HG03565 (cell line): ENCODE measurements at regions not wholly inside any gene's neighbourhood (a gene's known extent, or its start where the extent isn't known, plus 50 kb on each side); places are given as distances from the start of the nearest gene placed in this dataset.

Experiments
- ATAC-seq: cut with Tn5 transposase; IDR thresholded peaks from one replicate; pipeline ENCODE4 v1.9.1; 2021; ENCODE audit warnings: mild to moderate bottlenecking, moderate library complexity; ENCODE audit not compliant: unreplicated experiment

DNA sequence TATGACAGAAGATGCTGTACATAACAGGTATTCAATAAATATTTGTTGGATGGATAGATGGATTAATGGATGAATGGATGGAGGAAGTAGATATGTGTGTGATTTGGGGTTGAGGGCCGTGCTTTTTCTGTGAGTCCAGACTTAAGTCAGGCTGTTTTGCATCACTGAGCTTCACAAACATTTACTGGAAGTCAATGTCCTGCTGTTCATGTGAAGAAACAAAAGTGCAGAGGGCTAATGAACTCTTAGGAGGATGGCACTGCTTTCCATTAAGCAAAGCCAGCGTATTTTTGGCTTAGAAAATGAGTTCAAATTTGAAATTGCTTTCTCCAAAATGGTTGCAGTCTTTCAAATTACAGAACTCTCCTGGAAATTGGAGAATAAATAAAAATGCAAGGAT lies 260.6 kb upstream of the SASH1 start:
- ATAC-seq = no peak

- no peak for ATAC-seq
Measured at GRCh38 chr6:148082696-148083095, 259.9 kb upstream of the SASH1 start.

DNA sequence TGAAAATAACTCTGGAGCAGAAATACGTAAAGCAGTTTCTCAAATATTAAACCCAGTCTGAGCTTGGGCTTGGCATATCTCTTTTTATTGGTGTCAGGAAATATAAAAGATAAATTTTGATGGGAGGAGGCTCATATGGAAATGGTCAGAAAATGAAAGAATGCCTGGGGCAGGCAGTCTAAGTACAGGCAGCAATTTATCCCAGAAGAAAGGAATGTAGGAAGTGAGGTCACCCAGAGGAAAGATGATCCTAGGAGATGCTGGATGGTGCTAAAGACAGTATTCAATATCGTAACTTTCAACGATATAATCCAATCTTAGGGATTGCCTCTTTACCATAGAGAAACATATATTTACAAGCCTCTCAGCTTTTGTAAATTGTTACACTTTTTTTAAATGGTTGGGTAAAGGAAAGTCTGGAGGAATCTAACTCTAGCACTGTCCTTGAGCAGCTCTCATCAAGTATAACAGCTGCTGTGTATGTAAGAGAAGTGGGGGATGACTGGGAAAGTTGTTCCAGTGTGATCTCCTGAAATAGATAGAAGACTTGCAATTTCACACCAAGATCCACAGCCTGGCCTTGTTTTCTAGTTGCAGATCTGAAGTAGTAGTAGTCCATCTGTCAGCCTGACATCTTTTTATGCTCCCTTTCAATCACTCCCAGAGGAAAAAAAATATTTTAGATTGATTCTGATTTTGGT lies 256.9 kb upstream of the SASH1 start:
- peak; percentile 6 for ATAC-seq

DNA sequence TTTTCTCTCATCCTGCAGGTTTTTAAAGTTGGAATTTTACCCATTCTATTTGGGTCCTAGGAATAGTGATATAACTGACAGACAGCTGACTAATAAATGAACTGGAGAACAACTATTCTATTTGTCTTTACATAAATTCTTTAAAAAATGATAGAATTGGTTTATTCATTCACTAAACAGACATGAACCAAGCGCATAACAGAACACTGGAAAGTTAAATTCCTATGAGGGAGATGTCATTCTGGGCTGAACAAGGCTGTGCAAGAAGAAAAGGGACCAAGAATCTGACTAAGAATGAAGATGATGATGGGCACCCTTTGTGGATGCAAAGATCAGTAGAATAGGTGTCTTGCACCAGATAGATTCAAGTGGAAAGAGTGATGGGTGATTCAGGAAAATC lies 256.3 kb upstream of the SASH1 start:
- no peak for ATAC-seq

DNA sequence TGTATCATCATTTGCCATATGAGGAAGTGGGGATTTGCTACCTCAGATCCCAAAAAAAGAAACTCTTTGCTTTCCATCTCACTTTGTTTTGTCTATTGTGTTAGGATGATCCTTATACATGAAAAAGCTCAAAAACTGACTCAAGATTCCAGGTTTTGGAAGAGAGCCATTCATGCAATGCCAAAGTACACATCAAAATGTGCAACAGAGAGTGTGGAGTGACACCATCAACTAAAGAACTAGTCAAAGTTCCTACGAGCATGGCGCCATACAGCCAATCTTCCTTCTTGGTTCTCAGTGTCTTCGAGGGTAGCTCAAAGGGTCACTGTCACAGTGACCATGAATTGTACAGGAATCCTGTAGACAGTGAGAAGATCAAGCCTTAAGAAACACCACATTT lies 255.8 kb upstream of the SASH1 start:
- ATAC-seq = no peak

- no peak for ATAC-seq
Measured at GRCh38 chr6:148087659-148088058, 255.0 kb upstream of the SASH1 start.

DNA sequence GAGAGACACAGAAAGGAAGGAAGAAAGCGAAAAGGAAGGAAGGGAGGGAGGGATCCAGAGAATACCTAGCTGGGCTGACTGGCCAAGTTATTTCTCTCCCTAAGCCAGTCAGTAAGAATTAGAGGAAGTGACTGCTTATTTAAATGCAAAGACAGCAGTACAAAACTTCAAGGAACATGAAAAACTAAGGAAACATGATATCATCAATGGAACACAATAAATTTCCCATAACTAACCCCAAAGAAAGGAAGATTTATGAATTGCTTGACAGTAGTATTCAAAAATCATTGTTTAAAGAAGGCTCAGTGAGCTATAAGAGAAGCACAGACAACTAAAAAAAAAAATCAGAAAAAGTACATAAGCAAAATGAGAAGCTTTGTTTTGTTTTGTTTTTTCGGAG lies 252.3 kb upstream of the SASH1 start:
- no peak for ATAC-seq

DNA sequence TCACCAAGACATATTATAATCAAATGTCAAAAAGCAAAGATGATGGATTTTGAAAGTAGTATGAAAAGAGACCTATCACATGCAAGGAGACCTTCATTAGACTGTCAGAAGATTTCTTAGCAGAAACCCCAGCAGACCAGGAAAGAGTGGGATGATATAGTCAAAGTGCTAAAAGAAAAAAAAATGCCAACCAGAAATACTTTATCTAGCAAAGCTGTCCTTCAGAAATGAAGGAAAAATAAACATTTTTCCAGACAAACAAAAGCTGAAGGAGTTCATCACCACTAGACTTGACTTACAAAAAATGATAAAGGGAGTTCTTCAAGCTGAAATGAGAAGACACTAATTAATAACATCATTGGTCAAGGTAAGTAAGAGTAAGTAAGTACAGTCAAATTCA lies 251.2 kb upstream of the SASH1 start:
- no peak for ATAC-seq

- no peak for ATAC-seq
Measured at GRCh38 chr6:148103436-148103835, 239.2 kb upstream of the SASH1 start.

- no peak for ATAC-seq
Measured at GRCh38 chr6:148104131-148104530, 238.5 kb upstream of the SASH1 start.

DNA sequence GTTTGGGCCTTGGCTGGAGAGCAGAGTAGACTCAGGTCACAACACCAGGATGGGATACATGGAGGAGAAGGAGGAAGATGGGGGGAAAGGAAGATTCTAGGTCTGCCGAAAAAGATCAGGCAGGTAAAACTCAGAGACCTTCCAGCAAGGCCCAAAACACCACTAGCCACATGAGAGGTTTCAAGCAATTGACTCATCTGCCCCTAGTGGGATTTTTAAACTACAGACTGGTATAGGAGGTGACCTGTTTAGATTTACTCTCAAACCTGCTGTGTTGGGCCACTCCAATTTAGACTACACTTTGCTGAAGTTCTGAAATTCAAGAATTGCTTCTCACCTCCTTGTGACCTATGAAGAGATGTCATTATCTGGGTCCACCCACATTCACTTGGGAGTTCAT lies 236.9 kb upstream of the SASH1 start:
- ATAC-seq = no peak

DNA sequence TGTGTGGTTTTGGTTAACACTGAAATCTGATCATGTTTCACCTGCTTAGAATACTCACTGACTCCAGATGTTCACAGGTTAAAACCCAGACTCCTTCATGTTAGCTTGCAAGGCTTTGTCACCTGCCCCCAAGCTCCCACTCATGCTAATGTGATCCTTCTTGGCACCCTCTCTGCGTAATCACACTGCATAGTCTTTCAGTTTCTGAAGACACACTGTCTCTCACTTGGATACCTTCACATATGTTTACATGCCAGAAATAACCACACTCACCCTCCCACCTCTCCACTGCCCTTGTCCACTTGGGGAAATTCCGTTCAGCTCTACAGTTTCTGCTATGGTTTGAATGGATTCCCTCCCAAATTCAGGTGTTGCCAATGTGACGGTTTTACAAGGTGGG lies 234.7 kb upstream of the SASH1 start:
- no peak for ATAC-seq

GRCh38 chr6:148109732-148110131 lies 232.9 kb upstream of the SASH1 start:
- ATAC-seq = no peak

DNA sequence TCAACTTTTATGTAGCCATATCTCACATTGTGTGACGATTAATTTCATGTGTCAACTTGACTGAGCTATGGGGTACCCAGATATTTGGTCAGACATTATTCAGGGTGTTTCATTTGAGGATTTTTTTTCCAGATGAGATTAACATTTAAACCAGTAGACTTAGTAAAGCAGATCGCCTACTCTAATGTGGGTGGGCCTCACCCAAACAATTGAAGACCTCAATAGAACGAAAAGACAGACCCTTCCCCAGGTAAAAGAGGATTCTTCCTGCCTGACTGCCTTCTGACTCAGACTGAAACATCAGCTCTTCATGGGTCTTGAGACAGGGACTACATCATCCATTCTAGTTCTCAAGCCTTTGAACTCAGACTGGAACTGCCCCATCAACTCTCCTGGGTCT lies 231.7 kb upstream of the SASH1 start:
- ATAC-seq = no peak

DNA sequence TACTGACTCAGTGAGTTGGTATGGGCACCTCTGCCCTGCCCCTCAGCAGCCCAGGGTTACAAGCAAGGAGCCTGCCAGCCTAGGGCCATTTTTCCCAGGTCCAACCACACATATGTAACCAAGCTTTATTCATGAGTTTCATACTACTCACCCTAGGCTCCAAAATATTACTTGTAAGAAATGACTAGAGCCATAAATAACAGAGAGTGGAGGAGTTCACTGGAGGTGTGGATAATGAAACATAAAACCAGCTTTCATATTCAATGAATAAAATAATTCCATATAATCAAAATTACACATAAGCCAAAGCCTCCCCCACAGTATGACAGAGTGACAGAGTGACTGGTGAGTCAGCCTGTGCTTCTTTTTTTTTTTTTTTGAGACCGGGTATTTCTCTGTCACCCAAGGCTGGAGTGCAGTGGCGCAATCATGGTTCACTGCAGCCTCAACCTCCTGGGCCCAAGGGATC lies 229.8 kb upstream of the SASH1 start:
- no peak for ATAC-seq

- ATAC-seq = no peak
Measured at GRCh38 chr6:148116001-148116400, 226.6 kb upstream of the SASH1 start.

- ATAC-seq = no peak
Measured at GRCh38 chr6:148118244-148118643, 224.4 kb upstream of the SASH1 start.

- ATAC-seq = no peak
Measured at GRCh38 chr6:148128014-148128730, 214.5 kb upstream of the SASH1 start.

DNA sequence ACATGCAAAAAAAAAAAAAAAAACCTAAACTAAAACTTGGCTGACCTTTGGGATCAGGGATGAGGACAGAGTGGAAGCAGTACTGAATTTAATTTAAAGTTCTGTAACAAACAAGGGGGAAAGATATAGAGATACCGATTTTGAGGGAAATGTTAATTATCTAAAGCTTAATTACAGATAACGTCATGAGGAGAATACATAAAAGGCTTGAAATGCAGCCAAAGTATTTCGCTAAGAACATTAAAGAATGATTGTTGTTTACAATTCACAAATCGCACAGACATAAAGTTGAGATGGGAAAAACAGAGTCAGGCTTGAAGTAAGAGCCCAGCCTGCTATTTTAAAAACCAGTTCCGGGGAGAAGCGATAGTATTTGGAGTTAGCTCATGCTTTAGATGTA lies 208.0 kb upstream of the SASH1 start:
- no peak for ATAC-seq

DNA sequence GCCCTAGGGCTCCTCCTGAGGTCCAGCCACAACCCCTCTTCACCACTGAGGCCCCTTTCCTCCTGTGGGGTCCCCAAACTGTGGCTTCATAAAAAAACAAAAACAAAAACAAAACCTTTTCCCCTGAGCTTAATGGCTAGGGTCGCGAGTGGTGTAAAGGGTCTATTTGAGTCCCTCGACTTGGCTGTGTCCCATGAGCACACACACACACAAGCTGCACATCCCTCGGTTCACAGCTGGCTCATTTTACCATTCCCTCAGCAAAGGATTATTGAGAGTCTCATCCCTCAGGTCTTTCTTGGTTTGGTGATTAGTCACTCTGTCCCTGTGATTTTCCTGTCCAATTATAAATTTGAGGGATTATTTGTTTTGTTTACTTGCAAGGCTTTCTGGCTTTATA lies 206.1 kb upstream of the SASH1 start:
- no peak for ATAC-seq

DNA sequence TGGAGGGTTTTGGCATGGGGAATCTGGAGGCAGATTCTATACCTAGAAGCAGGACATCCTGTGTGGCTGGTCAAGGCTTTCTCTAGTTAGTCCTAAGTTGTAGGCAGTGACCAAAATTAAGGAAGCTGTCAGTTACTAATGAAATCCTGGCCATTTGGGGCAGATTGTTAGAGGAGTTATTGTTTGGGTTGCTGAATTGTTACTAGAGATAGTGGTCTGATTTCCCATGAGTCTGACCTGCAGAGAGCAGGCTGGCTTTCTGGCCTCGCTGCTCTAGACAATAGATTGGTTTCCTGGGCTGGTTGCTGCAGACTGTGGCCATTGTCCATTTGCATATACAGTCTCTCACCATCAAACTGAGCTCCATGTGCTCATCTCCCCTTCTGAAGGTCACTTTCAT lies 205.0 kb upstream of the SASH1 start:
- ATAC-seq = no peak

GRCh38 chr6:148138573-148138972 lies 204.1 kb upstream of the SASH1 start:
- ATAC-seq = no peak
